DMS 273 (cell line): ENCODE measurements at regions not wholly inside any gene's neighbourhood (a gene's known extent, or its start where the extent isn't known, plus 50 kb on each side); places are given as distances from the start of the nearest gene placed in this dataset.
"Not testable (repeated sequence)": the region's sequence is repeated elsewhere in the genome, so short reads cannot be mapped to it uniquely, and the experiment has no call there.

Source experiments
- DNase-seq: peaks from one replicate; lab custom pipeline; 2025; ENCODE audit not compliant: unreplicated experiment; lab: John Stamatoyannopoulos, UW

GRCh38 chr5:115439042-115439441 lies 105.5 kb downstream of the FEM1C start:
- DNase-seq: no peak

GRCh38 chr5:115435778-115436712 lies 108.5 kb downstream of the FEM1C start:
- DNase-seq: peak; percentile 42

DNA sequence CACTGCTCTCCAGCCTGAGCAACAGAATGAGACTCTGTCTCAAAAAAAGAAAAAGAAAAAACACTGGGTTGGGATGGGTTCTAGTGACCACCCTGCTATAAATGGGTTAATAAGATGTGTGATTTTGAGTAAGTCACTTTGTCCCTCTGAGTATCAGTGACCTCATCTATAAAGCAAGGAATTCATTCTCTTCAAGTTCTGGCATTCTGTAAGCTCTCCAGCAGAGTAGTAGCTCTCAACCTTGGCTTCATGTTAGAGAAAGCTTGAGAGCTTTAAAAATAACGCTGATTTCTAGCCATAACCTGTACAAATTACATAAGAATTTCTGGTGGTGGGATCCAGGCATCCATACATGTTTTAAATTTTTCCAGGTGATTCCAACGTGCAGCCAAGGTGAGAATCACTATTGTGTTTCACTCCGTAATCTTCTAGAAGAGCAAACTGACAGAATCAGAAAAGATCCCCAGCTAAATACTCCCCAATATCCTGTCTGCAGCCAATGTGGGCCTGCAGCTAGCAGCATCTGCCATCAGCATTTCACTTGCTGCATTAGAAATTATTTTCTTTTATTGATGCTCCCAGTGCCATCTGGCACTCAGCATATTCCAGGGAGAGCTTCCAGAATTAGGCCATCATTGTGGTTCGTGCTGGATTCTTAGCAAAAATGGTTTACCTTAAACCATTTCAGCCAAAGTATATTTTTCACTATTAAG lies 109.4 kb downstream of the FEM1C start:
- DNase-seq: peak; percentile 69

- no peak for DNase-seq
These were observed 110.7 kb downstream of the FEM1C start for GRCh38 chr5:115433918-115434317.

GRCh38 chr5:115432691-115433090 lies 111.9 kb downstream of the FEM1C start:
- no peak for DNase-seq

DNA sequence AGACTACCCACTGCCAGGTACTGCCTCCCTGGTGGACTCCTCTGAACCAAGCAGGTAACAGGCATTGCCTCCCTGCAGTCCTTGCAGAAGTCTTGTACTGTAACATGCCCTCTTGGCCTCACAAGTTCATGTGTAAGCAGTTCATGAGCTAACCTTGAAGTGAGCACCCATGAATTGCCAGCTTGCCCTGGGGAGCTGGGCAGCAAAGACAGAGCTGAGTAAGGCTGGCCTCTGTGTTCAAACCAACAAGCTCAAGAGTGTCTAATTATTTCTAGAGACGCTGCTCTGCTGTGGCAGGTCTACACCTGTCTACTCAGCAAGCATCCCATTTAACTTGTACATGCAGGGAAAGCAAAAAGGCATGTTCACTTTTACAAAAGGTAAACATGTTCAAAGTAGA lies 113.5 kb downstream of the FEM1C start:
- DNase-seq: no peak

DNA sequence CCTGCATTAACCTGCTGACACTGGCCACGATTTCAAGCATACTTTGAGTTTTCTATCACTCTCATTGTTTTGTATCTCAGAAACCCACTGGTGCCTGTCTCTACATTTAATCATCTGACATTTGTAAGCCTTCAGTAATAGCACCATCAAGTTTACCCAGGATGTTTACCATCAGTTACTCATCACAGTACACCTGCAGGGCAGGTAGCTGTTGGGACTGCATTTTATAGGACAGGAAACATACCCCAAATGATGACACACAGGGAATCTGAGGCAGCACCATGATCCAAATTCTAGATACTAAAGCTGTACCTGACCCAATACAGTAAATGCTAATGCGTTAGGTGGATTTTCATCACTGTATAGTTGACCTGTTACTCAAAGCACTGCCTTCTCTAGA lies 114.2 kb downstream of the FEM1C start:
- no peak for DNase-seq

GRCh38 chr5:115429345-115429940 lies 115.1 kb downstream of the FEM1C start:
- DNase-seq: no peak

DNA sequence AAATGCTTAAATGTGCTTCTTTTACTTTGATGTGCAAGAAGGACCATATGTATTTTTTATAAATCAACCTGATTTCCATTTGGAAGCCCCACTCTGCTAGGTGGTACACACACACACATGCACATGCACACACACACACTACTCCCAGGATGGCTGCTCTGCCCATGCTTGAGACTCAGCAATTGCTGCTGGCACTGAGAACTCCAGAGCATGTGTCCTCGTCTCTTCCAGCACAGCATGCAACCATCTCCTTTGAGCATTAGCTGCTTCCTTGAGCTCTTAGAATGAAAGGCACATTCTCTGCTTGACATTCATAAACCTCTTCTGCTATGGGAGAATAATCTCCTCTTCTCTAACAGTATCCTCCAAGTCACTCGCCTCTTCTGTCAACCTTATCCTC lies 115.9 kb downstream of the FEM1C start:
- no peak for DNase-seq

DNA sequence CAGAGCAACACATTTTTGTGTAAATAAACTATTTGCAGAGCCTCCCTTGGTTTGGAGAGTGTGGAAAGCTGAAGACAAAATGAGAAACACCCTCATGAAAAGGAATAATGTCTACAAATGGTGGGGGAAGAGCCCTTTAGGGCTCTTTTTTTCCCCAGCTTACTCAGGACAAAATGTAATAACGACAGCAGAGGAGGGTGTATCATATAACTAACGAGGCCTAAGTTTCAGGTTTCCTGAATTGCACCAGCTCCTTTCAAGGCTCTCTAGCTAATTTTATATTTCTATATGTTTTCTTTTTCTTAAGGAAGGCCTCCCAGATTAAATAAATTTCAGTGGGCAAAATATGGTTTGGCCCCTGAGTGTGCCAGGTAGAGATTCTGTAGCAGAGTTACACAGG lies 116.3 kb downstream of the FEM1C start:
- no peak for DNase-seq

- DNase-seq: no peak
These were observed 120.1 kb downstream of the FEM1C start for GRCh38 chr5:115424446-115424845.

DNA sequence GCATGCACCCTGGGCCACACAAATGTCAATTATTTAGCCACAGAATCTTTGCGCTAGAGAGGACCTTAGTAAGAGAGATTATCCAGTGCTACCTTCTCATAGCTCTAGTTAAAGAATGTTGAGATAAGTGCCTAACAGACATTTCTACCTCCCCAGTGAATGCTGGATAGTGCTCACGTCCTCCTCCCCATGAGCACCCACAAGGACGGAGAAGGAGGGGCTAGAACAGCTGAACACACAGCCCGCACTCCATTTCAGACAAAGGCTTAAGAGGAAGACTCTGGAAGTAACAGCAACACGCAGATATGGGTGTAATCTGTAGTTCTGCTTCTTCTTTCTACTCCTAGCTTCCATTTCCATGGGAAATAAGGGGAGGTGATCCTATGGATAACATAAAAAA lies 120.5 kb downstream of the FEM1C start:
- no peak for DNase-seq

GRCh38 chr5:115423541-115423940 lies 121.0 kb downstream of the FEM1C start:
- no peak for DNase-seq

GRCh38 chr5:115423051-115423450 lies 121.5 kb downstream of the FEM1C start:
- DNase-seq: no peak

DNA sequence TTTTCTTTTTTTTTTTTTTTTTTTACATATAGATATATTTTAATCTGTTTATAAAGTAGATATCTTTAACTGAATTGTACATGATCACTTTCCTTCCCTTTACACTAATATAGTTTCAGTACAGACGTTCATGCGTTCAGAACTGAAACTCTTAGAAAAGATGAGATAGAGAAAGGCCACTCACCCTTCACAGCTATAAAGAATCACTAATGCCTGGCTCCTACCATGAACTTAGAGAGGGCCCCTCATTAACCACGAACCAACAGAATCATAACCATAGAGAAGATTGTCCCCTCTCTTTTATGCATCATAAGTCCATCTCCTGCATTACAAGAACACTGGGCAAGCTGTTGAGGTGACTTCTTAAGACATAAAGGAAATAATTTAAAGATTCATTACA lies 123.8 kb downstream of the FEM1C start:
- DNase-seq: not testable (repeated sequence)

GRCh38 chr5:115419846-115420585 lies 123.6 kb upstream of the CCDC112 start:
- DNase-seq: no peak

DNA sequence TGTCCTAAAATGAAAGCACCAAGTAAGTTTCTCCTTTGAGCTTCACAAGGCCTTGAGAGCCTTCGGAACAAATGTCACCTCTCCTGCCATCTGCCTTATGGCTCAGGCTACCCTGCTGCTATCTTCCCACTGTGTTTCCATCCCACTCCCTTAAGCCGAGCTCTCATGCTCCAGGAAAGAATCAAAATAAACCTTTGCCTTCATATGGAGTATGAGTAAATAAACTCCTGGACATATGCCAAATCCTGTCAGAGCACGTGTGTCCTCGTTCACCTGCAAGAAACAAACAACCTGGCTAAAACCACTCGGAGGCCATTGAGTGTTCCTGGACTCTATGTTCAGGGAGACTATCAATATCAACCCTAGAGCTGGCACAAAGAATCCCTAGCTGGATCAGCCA lies 122.3 kb upstream of the CCDC112 start:
- peak; percentile 24 for DNase-seq

DNA sequence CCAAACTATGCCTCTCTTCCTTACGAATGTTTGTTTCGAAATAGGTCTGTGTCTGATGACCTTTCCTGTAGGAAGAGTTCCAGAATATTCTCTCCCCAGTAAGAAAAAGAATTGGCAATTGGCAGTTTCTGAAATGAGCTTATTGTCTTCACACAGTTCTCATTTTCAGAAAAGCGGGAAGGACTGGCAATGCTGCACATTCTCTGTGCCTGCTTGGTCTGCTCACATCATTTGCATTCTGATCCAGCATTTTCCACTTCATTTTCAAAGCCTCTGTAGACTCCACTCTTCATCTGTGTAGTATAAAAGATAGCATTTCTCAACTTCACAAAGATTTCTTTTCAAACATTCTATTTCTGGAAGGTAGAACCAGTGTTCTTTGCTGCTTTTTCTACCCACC lies 120.6 kb upstream of the CCDC112 start:
- DNase-seq: no peak

DNA sequence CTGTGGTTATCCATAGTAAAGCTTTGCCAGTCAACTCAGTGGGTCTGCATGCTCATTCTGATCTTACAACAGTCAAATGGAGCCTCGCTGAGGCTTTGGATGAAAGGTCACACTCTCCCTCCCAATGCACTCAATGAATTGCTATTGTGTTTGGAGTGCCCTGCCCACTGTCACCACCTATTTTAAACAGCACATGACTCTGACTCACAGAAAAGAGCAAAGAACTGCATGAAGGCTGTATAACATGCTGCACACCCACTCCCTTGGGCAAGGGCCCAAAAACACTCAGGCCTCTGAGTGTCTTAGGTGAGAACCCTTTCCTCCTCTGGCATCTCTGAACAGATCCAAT lies 118.7 kb upstream of the CCDC112 start:
- DNase-seq: peak; percentile 27

DNA sequence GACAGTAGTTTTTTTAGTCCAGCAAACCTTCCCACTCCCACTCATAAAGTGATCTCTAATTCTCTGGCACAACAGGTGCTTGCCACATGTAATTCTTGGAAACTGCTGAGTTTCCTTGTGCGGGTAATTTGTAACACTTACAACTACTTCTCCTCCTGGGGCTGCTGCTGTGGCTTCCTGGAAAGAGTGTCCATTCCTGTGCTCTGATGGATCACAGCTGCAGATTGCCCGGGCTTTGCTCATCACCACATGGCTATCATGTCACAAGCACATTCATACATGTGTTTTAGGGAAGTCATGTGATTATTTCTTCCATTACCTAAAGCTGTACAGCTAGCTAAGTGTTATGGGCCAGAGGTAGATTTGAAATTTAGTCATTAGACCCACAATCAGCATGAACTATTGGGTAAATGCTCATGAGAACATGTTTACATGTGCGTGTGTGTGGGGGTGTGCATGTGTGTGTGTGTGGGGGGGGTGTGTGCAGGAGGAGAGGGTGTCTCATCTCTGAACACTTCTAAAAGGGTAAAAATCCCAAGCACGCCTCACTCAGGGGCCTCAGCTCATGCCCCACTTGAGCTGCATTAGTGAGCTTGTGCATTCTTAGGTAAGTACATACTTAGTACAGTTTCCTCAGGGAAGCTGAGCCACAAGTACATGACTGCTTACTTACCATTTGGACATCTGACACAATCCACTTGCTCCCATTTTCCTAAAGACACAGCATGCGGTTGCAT lies 118.1 kb upstream of the CCDC112 start:
- no peak for DNase-seq

- DNase-seq: no peak
These were observed 117.2 kb upstream of the CCDC112 start for GRCh38 chr5:115413651-115414050.
